Skeletal muscle tissue (tissue), 3 donors: ENCODE measurements at regions not wholly inside any gene's neighbourhood (a gene's known extent, or its start where the extent isn't known, plus 50 kb on each side); places are given as distances from the start of the nearest gene placed in this dataset.

Experiments
- H3K27ac ChIP-seq: one replicate; pipeline ENCODE4 v1.7.0; 2013; ENCODE audit warnings: mild to moderate bottlenecking, low read depth, low read length, inconsistent platforms
- H3K27me3 ChIP-seq, 3 donors: one replicate each; pipeline ENCODE4 v1.7.0; 2013; ENCODE audit warnings: low read length in 3 of 3; ENCODE audit not compliant: control insufficient read depth in 3 of 3, insufficient read depth in 3 of 3
- H3K36me3 ChIP-seq, 3 donors: one replicate each; pipeline ENCODE4 v1.7.0; 2013; ENCODE audit warnings: low read length in 3 of 3; ENCODE audit not compliant: control insufficient read depth in 3 of 3, insufficient read depth in 3 of 3
- H3K4me1 ChIP-seq, 3 donors: one replicate each; pipeline ENCODE4 v1.7.0; 2013; ENCODE audit warnings: low read length in 3 of 3, mild to moderate bottlenecking in 3 of 3; ENCODE audit not compliant: control insufficient read depth in 3 of 3, insufficient read depth in 3 of 3
- H3K4me3 ChIP-seq, 3 donors: one replicate each; pipeline ENCODE4 v1.7.0; 2013; ENCODE audit warnings: low read length in 3 of 3
- H3K9ac ChIP-seq, 3 donors: one replicate each; pipeline ENCODE4 v1.7.0; 2013; ENCODE audit warnings: low read length in 3 of 3, mild to moderate bottlenecking in 3 of 3, moderate library complexity in 2 of 3, low read depth in 1 of 3
- H3K9me3 ChIP-seq, 3 donors: one replicate each; pipeline ENCODE4 v1.7.0; 2013; ENCODE audit warnings: low read length in 3 of 3; ENCODE audit not compliant: control insufficient read depth in 3 of 3
- donor health status: Osteomylitis.

DNA sequence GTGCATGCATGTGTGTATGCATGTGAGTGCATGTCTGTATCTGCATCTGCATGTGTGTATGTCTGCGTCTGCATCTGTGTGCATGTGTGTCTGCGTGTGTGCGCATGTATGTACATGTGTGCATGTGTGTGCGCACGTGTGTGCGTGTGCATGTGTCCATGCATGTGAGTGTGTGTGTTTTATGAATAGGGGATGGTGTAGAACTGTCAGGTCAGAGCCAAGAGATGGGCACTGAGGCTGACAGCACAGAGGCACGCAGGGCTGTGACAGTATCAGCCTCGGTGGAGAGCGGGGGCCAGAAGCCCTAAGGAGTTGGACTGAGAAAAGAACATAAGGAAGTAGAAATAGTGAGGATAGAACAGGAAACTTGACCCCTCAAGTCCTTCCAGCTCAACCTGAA, 494.0 kb upstream of the MYT1L start:
- Histone ChIP-seq H3K9ac (no peak overlapping the region), H3K4me1 (peaks cover 0 to 4% (median 0%) of the 10 kb centered on the region in 3 donors), H3K9me3 (peaks cover 0 to 3% (median 3%) of the 10 kb centered on the region in 3 donors), H3K36me3 (no peaks in the 10 kb centered on the region), H3K27me3 (no peaks in the 10 kb centered on the region), H3K4me3 (no peak overlapping the region), H3K27ac (no peak overlapping the region)

DNA sequence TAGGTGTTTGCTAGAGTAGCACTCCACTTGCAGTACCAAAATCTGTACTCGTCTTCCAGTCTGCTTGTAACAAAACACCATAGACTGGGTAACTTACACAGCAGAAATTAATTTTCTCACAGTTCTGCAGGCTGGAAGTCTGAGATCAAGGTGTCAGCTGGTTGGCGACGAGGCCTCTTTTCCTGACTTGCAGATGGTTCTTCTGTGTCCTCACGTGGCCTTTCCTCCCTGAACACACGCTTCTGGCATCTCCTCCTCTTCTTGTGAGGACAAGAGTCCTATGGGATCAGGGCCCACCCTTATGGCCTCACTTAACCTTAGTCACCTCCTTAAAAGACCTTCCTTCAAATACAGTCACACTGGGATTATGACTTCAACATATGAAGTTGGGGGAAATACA, 493.5 kb upstream of the MYT1L start:
- no peak overlapping the region for H3K27ac ChIP-seq
- H3K4me3 ChIP-seq = no peak overlapping the region
- H3K4me1 ChIP-seq = peaks cover 0 to 4% (median 0%) of the 10 kb centered on the region in 3 donors
- H3K9ac ChIP-seq = no peak overlapping the region
- H3K36me3 ChIP-seq = no peaks in the 10 kb centered on the region
- H3K27me3 ChIP-seq = no peaks in the 10 kb centered on the region
- peaks cover 0 to 3% (median 3%) of the 10 kb centered on the region in 3 donors for H3K9me3 ChIP-seq

DNA sequence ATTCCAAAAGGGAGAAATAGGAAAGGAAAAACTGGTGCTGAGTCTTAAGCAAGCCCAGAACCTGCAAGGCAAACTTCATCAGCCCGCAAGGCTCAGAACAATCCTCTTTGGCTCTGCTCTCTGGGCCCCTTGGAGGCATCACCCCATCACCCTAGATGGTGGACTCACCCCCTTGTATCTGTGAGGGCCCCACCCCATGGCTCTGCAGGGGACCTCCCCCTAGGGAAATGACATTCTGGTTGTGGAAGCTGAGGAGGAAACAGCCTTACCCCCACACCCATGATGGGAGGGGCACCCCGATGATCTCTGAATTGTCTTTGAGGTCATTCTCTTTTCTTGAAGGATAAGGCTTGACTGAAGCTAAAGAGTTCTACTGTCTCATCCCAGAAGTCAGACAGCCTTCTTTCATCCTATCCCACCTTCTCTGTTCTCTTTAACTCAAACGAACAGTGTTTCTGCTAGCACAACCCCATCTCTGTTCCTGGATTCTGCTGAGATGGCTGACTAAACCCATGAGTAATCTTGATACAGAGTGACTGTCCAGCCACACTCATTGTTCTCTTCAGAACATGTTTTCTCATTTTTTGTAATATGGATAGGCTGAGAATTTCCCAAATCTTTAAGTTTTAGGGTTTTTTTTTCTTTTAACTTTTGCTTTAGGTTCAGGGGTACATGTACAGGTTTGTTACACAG, 492.1 kb upstream of the MYT1L start:
- no peaks in the 10 kb centered on the region for H3K36me3 ChIP-seq
- H3K27me3 ChIP-seq = no peaks in the 10 kb centered on the region
- no peak overlapping the region for H3K27ac ChIP-seq
- no peak overlapping the region for H3K9ac ChIP-seq
- H3K4me3 ChIP-seq = no peak overlapping the region
- H3K9me3 ChIP-seq = peaks cover 0 to 3% (median 3%) of the 10 kb centered on the region in 3 donors
- H3K4me1 ChIP-seq = no peaks in the 10 kb centered on the region

DNA sequence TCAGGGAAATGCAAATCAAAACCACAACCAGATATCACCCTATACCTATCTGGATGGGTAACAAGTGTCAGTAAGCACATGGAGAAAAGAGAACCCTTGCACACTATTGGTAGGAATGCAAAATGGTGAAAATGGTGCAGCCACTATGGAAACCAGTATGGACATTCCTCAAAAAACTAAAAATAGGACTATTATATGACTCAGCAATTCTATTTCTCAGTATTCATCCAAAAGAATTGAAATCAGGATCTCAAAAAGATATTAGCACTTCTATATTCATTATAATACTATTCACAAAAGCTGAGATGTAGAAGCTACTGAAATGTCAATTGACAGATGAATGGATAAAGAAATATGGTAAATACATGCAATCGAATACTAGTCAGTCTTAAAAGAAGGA, 491.1 kb upstream of the MYT1L start:
- H3K36me3 ChIP-seq = no peaks in the 10 kb centered on the region
- no peak overlapping the region for H3K27ac ChIP-seq
- H3K9ac ChIP-seq = no peak overlapping the region
- H3K4me3 ChIP-seq = no peak overlapping the region
- peaks cover 0 to 3% (median 3%) of the 10 kb centered on the region in 3 donors for H3K9me3 ChIP-seq
- H3K4me1 ChIP-seq = no peaks in the 10 kb centered on the region
- no peaks in the 10 kb centered on the region for H3K27me3 ChIP-seq

DNA sequence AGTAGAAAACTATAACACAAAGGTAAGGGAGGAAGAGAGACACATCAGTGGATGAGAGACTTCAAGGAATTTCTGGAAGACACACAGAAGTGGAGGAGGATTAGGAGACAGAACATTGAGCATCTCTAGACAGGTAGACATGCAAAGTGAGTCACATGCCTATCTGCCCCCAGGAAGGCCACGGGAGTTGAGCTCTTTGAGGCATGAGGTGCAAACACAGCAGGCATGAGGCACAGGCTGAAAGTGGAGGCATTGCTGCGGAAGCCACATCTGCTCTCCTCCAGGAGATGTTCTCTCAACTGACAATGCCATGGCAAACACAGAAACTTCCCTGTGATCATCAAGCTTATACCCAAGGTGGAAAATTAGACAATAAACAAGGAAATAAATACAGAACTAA, 481.6 kb upstream of the MYT1L start:
- Histone ChIP-seq H3K27me3 (no peaks in the 10 kb centered on the region), H3K4me1 (no peaks in the 10 kb centered on the region), H3K9me3 (peaks cover 0 to 5% (median 4%) of the 10 kb centered on the region in 3 donors), H3K36me3 (no peaks in the 10 kb centered on the region), H3K4me3 (no peak overlapping the region), H3K27ac (no peak overlapping the region), H3K9ac (no peak overlapping the region)

DNA sequence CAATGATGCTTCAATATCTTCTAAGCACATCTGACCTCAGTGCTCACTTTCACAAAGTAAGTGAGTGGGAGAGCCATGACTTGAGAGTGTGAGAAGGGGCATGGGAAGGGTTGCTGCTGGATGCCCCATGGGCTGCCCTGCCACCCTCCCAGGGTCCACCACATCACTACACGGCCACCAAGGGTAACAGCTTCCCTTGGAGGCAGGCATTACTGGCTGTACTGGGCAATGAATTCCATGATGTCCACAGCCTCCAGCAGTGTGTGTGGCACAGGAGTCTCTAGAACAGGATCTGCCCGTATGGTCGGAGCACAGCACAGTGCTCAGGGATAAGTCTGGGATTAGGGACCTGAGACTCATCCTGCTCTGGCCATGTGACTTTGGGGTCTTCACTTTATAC, 481.0 kb upstream of the MYT1L start:
- Histone ChIP-seq H3K4me1 (no peaks in the 10 kb centered on the region), H3K27me3 (no peaks in the 10 kb centered on the region)

DNA sequence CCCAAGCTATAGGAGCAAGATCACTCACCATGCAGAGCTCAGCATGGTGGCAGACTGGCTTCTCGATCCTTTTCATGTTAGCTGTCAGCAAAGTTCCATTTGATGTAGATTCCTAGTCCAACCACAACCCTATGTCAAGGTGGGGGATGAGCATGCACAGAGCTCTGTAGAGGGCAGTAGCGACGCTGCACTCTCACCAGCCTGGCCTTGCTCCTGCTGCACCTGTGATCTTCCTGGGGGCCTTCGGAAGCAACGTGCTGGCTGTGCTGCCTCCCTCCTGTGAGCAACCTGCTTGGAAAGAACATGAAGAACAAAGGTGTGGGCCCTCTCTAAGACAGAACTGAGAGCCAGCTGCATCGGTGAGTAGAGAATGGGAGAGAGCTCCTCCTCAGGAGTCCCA, 479.4 kb upstream of the MYT1L start:
- H3K9me3 ChIP-seq = peaks cover 0 to 5% (median 4%) of the 10 kb centered on the region in 3 donors
- H3K4me3 ChIP-seq = no peak overlapping the region
- H3K9ac ChIP-seq = no peak overlapping the region
- no peaks in the 10 kb centered on the region for H3K27me3 ChIP-seq
- no peaks in the 10 kb centered on the region for H3K36me3 ChIP-seq
- H3K4me1 ChIP-seq = no peaks in the 10 kb centered on the region
- no peak overlapping the region for H3K27ac ChIP-seq

More for the DNA sequence above, 481.0 kb upstream of the MYT1L start:
- Histone ChIP-seq H3K36me3 (no peaks in the 10 kb centered on the region), H3K9ac (no peak overlapping the region), H3K9me3 (peaks cover 0 to 5% (median 4%) of the 10 kb centered on the region in 3 donors), H3K27ac (no peak overlapping the region), H3K4me3 (no peak overlapping the region)

DNA sequence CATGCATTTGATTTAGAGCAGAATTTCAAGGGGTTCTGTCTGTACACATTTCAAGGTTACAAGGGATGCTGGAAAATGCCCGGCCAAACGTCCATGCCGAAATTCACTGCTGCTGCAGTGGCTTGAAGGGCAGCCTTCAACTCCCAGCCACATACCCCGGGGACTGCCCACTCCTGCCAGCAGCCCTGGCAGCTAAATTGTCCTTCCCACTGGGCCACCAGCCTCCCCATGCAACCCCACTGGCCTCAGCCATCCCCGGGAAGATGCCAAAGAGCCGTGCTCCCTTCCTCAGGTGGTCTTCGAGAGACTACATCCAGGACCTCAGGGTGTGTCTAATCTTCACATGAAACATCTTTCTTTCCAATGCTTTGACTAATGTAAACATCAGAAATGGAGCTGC, 478.7 kb upstream of the MYT1L start:
- no peak overlapping the region for H3K27ac ChIP-seq
- no peak overlapping the region for H3K4me3 ChIP-seq
- H3K9ac ChIP-seq = no peak overlapping the region
- H3K4me1 ChIP-seq = no peaks in the 10 kb centered on the region
- no peaks in the 10 kb centered on the region for H3K36me3 ChIP-seq
- no peaks in the 10 kb centered on the region for H3K27me3 ChIP-seq
- H3K9me3 ChIP-seq = peaks cover 0 to 5% (median 4%) of the 10 kb centered on the region in 3 donors

DNA sequence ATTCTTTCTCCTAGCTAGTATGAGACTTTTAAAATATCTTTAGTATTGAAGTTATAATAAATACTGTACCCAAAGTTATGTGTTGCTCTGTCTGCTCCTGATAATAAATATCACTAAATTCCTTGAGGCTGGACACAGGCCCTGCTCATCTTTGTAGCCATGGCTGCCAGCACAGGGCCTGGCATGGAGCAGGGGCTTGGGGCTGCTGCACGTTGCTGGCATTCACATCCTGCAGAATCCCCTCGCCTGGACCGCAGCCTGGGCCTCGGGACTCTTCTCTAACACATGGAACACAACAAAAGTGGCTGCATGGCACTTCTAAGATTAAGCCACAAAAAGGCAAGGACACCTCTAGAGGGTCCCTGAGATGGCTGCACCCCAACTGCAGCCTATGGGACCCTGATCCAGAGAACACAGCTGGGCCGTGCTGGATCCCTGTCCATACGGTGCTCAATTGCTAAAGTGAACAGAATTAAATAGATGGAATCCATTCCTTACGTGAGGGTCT, 477.5 kb upstream of the MYT1L start:
- no peaks in the 10 kb centered on the region for H3K27me3 ChIP-seq
- no peak overlapping the region for H3K4me3 ChIP-seq
- H3K9ac ChIP-seq = no peak overlapping the region
- no peaks in the 10 kb centered on the region for H3K4me1 ChIP-seq
- no peaks in the 10 kb centered on the region for H3K36me3 ChIP-seq
- H3K9me3 ChIP-seq = peaks cover 0 to 3% (median under 1%) of the 10 kb centered on the region in 3 donors
- no peak overlapping the region for H3K27ac ChIP-seq

DNA sequence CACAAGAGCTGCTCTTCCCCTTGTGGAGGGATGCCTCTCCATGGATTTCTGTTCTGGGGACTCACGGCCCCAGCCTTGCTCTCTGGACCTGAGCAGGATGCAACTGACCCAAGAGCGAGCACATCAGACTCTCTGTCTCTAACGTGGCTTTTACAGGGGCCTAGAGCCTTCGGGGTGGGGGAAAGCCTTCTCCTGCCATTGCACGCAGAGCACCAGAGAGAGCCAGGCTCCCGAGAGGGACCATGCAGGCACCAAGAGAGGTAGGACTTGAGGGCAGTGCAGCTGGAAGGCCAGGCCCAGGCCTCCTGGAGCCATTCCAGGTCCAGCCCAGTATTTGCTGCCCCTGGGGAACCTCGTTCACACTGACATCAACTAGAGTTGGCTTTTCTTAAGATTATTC, 475.6 kb upstream of the MYT1L start:
- H3K36me3 ChIP-seq = no peaks in the 10 kb centered on the region
- no peaks in the 10 kb centered on the region for H3K9me3 ChIP-seq

More for the DNA sequence above, 475.6 kb upstream of the MYT1L start:
- Histone ChIP-seq H3K27ac (no peak overlapping the region), H3K4me3 (no peak overlapping the region), H3K4me1 (no peaks in the 10 kb centered on the region), H3K27me3 (no peaks in the 10 kb centered on the region), H3K9ac (no peak overlapping the region)
